ENCODE measurements at regions not wholly inside any gene's neighbourhood (a gene's known extent, or its start where the extent isn't known, plus 50 kb on each side); places are given as distances from the start of the nearest gene placed in this dataset.

DNA sequence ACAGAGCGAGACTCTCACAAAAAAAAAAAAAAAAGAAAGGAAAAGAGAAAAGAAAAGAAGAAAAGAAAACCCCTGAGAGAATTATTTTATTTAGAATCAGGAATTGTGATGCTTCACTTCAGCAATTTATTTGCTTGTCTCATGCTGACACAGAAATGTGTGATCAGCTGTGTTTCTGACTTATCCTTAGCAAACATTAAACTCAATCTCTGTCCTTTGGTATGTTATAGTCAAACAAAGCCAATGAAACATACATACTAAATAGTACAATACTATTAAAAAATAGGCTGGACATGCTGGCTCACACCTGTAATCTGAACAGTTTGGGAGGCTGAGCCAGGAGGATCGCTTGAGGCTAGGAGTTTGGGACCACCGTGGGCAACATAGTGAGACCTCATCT, 733.0 kb upstream of the FZD8 start:
- Mint-ChIP-seq H3K27ac (no peak overlapping the region), H3K4me3 (no peak overlapping the region), H3K27me3 (ENCODE audit: low read depth in 3 of 3) (peaks cover 0 to 3% (median 2%) of the 10 kb centered on the region in 3 donors), H3K9me3 (peaks cover 6 to 21% (median 10%) of the 10 kb centered on the region in 7 donors), H3K36me3 (no peaks in the 10 kb centered on the region), H3K4me1 (no peaks in the 10 kb centered on the region)
- Histone ChIP-seq H3K9me3 (replicated peaks in 1 of 2; ENCODE audit: control insufficient read depth in 1 of 2, insufficient read depth in 1 of 2, low read length in 2 of 2) (peaks cover 13 to 21% of the 10 kb centered on the region in 2 donors), H3K4me2 (replicated peaks; ENCODE audit: extremely low read depth, low read length, poor library complexity, severe bottlenecking) (no peak overlapping the region), H3K27ac (ENCODE audit: low read depth in 1 of 2, low read length in 2 of 2) (no peak overlapping the region), H4K20me1 (ENCODE audit: insufficient read depth, low read length) (no peaks in the 10 kb centered on the region), H3K36me3 (replicated peaks in 1 of 2; ENCODE audit: control insufficient read depth in 1 of 2, insufficient read depth in 2 of 2, low read length in 2 of 2) (no peaks in the 10 kb centered on the region), H2AFZ (ENCODE audit: insufficient read depth, low read depth, low read length, poor library complexity, severe bottlenecking) (no peak overlapping the region), H3K27me3 (ENCODE audit: control insufficient read depth in 2 of 2, insufficient read depth in 2 of 2, low read length in 2 of 2) (no peaks in the 10 kb centered on the region), H3K4me1 (ENCODE audit: control insufficient read depth in 1 of 2, insufficient read depth in 2 of 2, low read length in 2 of 2) (no peaks in the 10 kb centered on the region), H3K9ac (ENCODE audit: insufficient read depth, low read length, poor library complexity, severe bottlenecking) (no peak overlapping the region), H3K4me3 (replicated peaks in 1 of 3; ENCODE audit: low read depth in 2 of 3, low read length in 3 of 3) (no peak overlapping the region), H3K79me2 (ENCODE audit: insufficient read depth, low read length) (no peaks in the 10 kb centered on the region)
- no peak for DNase-seq
- intact Hi-C loops (cut with micrococcal nuclease) = no loop called here
- no CpG with 5 or more reads among the region's 3 CpGs for WGBS (ENCODE audit: insufficient coverage)
- TF ChIP-seq, protein P1, sequence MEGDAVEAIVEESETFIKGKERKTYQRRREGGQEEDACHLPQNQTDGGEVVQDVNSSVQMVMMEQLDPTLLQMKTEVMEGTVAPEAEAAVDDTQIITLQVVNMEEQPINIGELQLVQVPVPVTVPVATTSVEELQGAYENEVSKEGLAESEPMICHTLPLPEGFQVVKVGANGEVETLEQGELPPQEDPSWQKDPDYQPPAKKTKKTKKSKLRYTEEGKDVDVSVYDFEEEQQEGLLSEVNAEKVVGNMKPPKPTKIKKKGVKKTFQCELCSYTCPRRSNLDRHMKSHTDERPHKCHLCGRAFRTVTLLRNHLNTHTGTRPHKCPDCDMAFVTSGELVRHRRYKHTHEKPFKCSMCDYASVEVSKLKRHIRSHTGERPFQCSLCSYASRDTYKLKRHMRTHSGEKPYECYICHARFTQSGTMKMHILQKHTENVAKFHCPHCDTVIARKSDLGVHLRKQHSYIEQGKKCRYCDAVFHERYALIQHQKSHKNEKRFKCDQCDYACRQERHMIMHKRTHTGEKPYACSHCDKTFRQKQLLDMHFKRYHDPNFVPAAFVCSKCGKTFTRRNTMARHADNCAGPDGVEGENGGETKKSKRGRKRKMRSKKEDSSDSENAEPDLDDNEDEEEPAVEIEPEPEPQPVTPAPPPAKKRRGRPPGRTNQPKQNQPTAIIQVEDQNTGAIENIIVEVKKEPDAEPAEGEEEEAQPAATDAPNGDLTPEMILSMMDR (IDR thresholded peaks at IDR 0.05) = no peak

DNA sequence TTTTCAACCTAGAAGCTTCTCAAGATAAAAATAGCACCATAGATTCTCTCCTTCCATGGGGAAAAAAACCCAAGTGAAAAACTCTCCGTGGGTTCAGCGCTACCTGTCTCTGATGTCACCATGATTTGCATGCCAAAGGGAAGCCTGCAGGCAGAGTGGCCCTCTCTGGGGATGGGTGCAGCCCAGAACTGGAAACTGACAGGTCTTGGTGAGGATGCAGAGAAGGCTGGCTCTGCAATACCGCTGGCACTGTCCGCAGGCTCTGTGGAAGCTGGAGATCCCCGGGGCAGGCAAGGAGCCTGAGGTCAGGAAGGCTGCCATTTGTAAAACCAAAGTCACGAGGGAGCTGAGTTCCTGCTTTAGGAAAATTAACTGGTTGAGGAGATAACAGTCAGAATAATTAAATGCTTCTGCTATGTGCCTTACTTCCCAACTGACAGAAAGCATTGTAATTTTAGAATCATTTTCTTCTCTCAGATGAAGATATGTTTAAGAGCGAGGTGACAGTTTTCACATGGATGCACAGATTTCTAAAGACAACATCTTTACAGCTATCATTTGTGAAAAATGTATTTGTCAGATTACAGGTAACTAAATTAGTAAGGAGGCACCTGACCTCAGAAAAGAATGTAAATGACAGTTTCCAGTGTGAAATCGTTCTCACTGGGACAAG, 731.5 kb upstream of the FZD8 start:
- peaks cover 0 to 3% (median 2%) of the 10 kb centered on the region in 3 donors for H3K27me3 Mint-ChIP-seq (ENCODE audit: low read depth in 3 of 3)
- H3K27ac Mint-ChIP-seq = peak overlapping the region in 1 of 7 donors; percentile 18
- Histone ChIP-seq H2AFZ (ENCODE audit: insufficient read depth, low read depth, low read length, poor library complexity, severe bottlenecking) (no peak overlapping the region), H3K36me3 (replicated peaks in 1 of 2; ENCODE audit: control insufficient read depth in 1 of 2, insufficient read depth in 2 of 2, low read length in 2 of 2) (no peaks in the 10 kb centered on the region), H3K79me2 (ENCODE audit: insufficient read depth, low read length) (no peaks in the 10 kb centered on the region), H3K4me3 (replicated peaks in 1 of 3; ENCODE audit: low read depth in 2 of 3, low read length in 3 of 3) (no peak overlapping the region), H3K27ac (ENCODE audit: low read depth in 1 of 2, low read length in 2 of 2) (no peak overlapping the region), H3K4me2 (replicated peaks; ENCODE audit: extremely low read depth, low read length, poor library complexity, severe bottlenecking) (no peak overlapping the region), H4K20me1 (ENCODE audit: insufficient read depth, low read length) (no peaks in the 10 kb centered on the region), H3K4me1 (ENCODE audit: control insufficient read depth in 1 of 2, insufficient read depth in 2 of 2, low read length in 2 of 2) (no peaks in the 10 kb centered on the region), H3K9ac (ENCODE audit: insufficient read depth, low read length, poor library complexity, severe bottlenecking) (no peak overlapping the region), H3K27me3 (ENCODE audit: control insufficient read depth in 2 of 2, insufficient read depth in 2 of 2, low read length in 2 of 2) (no peaks in the 10 kb centered on the region), H3K9me3 (replicated peaks in 1 of 2; ENCODE audit: control insufficient read depth in 1 of 2, insufficient read depth in 1 of 2, low read length in 2 of 2) (peaks cover 9 to 19% of the 10 kb centered on the region in 2 donors)
- H3K9me3 Mint-ChIP-seq = peaks cover 4 to 19% (median 12%) of the 10 kb centered on the region in 7 donors
- TF ChIP-seq, protein P1 (IDR thresholded peaks at IDR 0.05) = no peak
- DNase-seq = no peak
- no peaks in the 10 kb centered on the region for H3K4me1 Mint-ChIP-seq
- WGBS (ENCODE audit: insufficient coverage) = 81% methylated on average over 5 of the region's 8 CpGs
- no peaks in the 10 kb centered on the region for H3K36me3 Mint-ChIP-seq
- intact Hi-C loops (cut with micrococcal nuclease) = no loop called here
- no peak overlapping the region for H3K4me3 Mint-ChIP-seq
